NCI-H1105 treated with DMSO at 0.1 percent for 48 hours (cell line): ENCODE measurements at regions not wholly inside any gene's neighbourhood (a gene's known extent, or its start where the extent isn't known, plus 50 kb on each side); places are given as distances from the start of the nearest gene placed in this dataset.
"Not testable (repeated sequence)": the region's sequence is repeated elsewhere in the genome, so short reads cannot be mapped to it uniquely, and the experiment has no call there.

Source experiments
- DNase-seq: peaks from one replicate; lab custom pipeline; 2025; lab: John Stamatoyannopoulos, UW

GRCh38 chr11:25615069-25615468, 716.9 kb upstream of the ANO3 start:
- DNase-seq, result no peak

GRCh38 chr11:25615841-25616240, 716.1 kb upstream of the ANO3 start:
- DNase-seq, result no peak

DNA sequence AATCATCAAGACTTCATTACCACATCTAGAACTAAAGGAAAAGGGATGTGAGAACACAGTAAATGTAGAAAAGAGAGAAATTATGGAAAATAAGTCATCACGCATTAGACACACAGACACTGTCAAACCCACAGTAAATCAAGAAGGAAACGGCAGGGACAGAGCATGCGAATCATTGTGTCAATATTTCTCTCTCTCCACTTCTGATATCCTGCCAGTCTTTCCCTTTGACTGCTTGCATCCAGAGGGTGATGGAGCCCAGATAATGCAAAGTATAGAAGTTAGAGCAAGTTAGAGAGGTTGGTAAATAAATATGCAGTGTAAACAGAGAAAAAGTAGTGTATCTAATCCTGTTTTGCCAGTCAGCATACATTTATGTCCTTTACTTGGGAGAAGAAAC, 706.8 kb upstream of the ANO3 start:
- no peak for DNase-seq

- DNase-seq, result no peak
These were observed 703.9 kb upstream of the ANO3 start for GRCh38 chr11:25628030-25628429.

DNA sequence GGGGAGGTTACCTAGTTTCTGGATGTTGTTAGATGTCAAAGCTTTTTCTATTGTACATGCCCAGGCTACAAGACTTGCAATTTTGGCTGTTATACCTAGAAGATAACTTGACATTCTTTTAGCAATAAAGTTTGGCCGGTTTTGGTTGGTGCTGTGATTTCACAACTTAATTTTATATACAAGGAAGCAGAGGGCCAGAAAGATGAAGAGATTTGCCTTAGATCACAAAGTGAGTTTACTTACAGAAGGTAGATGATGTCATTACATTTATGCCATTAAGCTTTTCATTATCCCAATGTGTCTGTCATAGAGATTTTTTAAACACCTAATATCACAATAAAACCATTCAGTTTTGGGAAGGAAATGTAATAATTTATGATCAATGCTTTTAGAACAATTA, 698.7 kb upstream of the ANO3 start:
- no peak for DNase-seq

DNA sequence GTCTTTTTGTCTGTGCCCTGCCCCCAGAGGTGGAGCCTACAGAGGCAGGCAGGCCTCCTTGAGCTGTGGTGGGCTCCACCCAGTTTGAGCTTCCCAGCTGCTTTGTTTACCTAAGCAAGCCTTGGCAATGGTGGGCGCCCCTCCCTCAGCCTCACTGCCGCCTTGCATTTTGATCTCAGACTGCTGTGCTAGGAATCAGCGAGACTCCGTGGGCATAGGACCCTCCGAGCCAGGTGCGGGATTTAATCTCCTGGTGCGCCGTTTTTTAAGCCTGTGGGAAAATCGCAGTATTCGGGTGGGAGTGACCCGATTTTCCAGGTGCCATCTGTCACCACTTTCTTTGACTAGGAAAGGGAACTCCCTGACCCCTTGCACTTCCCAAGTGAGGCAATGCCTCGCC, 682.7 kb upstream of the ANO3 start:
- not testable (repeated sequence) for DNase-seq

- DNase-seq, result no peak
These were observed 681.6 kb upstream of the ANO3 start for GRCh38 chr11:25650319-25650718.

DNA sequence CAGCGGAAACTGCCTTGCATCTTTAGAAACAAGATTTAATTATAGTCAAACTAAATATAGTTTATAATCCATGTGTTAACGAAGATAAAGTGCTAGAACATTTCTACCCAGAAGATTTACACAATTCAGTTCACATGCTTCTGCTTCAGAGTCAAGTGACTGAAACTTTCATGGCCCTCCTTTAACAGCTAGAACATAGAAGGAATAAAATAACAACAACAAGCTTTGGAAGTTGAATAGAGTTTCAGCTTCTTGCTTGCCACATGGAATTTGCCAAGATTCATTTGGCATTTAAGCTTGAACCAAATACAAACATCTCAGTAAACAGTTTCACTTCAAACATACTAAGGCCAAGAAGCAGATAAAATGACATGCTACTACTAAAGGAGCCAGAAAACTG, 676.3 kb upstream of the ANO3 start:
- DNase-seq, result no peak

DNA sequence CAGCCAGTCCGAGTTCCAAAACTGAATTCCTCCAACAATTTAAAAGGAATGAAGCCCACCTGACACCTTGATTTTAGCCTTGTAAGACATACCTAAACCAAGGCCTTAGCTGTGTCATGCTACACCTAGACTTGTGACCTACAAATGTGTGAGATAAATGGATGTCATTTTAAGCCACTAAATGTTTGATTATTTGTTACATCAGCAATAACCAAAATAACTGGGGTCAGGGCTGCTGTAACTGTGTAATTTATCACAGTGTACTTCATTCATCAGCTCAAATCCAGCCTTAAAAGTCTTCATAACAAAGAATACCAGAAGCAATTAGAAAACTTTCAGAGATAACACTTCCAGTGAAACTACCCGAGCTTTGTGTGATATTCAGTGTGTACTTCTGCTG, 673.0 kb upstream of the ANO3 start:
- DNase-seq, result no peak

GRCh38 chr11:25659706-25660105, 672.2 kb upstream of the ANO3 start:
- DNase-seq, result no peak

- DNase-seq, result no peak
These were observed 664.1 kb upstream of the ANO3 start for GRCh38 chr11:25667871-25668270.

DNA sequence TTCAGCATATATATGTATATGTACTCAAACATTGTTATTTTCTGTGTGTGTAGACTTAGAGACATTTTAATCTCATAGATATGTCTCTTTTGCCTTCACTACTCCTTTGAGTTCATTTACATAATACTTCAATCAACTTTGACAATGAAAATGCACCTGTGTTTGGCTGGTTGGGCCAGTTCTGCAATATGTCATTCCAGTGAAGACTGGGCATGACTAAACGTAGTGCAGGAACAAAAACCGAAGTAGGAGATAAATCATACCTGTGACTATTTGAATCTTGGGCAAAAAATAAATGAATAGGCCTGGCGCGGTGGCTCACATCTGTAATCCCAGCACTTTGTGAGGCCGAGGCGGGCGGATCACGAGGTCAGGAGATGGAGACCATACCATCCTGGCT, 640.0 kb upstream of the ANO3 start:
- DNase-seq, result no peak

DNA sequence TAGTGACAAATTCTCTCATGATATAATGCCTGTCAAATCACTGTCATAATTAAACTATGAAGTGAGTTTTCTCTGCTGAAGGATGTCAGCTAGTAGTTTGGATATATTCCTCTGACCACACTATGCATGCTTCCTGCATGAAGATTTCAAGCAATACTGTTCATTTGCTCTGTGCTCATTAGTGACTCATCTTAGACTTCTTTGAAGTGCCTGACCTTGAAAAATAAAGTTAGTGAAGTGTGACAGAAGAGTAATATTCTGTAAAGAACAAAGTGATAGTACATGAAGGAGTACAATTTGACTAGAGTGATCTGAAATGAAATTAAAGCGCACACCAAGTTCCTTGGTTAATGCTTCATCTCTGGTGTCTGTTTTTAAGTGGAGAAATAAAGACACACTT, 629.5 kb upstream of the ANO3 start:
- no peak for DNase-seq

DNA sequence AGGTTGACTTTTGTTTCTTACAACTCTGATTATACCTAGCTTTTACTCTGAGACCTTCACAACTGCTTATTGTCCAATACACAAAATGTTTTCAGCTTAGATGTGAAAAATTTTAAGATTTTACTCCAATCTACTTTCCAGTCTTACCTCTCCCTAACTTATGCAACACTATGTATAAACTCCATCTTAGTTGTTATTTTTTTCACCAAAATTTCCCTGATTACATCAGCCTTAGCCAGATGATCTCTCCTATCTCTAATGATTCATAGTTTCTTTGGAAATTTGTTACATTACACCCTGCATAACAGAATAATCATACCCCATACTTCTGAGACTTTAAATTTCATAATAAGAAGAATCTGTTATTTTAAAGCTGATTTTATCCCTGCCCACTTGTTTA, 621.0 kb upstream of the ANO3 start:
- DNase-seq, result no peak

- no peak for DNase-seq
These were observed 604.0 kb upstream of the ANO3 start for GRCh38 chr11:25727944-25728343.

DNA sequence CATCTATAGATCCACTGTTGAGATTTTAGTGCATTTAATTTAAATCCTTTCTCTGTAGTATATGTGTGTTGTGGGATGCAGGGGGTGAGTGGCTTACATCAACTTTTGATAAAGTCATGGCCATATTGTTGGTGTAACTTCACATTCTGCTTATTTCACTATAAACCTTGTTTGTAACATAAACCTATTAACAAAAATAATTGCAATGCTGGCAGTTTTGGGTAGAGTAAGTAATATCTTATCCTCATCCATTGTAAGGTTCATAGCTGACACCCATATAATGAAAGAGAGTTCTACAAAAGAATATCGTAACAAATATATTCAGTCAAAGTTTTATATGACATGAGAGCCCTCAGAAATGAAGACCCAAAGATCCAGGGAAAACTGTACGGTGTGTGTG, 601.7 kb upstream of the ANO3 start:
- DNase-seq, result no peak

- no peak for DNase-seq
These were observed 598.2 kb upstream of the ANO3 start for GRCh38 chr11:25733777-25734176.

DNA sequence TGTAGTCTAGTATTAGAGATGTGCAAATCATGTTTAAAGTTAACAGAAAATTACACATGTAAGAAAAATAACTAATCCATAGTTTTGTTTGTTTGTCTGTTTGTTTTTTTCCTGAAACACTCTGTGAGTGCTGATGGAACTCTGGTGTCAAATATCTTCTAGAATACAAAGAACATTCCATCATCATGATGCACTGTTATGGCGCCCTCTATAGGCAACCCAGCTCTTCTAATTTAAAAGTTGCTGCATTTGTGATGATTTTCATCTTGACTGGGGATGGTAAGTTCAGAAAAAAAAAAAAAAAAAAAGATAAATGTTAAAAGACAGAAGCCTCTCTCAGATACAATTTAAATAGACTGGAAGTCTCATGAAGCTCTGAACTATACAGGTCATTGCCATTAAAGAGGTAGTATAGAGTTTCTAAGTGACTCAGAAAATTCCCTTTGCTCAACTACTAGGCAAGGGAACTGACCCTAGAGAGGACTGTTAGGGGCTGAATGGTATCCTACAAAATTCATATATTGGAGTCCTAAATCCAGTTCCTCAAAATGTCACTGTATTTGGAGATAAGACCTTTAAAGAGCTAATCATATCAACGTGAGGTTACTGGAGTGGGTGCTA, 597.2 kb upstream of the ANO3 start:
- no peak for DNase-seq

DNA sequence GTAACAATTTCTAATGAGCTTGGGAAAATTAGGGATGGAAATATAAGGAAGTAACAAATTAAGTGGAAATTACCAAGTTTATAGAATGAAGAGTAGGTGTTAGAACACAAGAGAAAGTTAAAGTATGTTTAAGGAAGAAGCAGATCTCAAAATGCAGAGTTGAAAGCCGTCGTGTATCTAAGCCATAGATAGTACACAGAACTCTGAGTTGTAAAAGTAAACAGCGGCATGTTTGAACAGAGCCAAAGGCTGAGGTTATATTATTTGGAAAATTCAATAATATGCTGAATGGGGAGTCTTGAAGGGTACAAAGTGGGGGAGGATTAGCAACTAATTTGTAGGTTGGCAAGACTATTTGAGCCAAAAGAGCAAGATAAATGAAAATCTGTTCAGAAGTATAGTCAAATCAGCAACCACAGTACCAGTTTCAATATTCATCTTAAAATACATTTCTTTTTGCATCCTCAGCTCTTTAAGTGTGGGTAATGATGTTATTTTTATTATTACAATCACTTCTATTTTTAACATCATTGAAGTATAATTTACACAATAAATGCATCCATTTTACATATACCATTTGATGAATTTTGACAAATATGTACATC, 594.8 kb upstream of the ANO3 start:
- no peak for DNase-seq

- no peak for DNase-seq
These were observed 590.0 kb upstream of the ANO3 start for GRCh38 chr11:25741886-25742285.

DNA sequence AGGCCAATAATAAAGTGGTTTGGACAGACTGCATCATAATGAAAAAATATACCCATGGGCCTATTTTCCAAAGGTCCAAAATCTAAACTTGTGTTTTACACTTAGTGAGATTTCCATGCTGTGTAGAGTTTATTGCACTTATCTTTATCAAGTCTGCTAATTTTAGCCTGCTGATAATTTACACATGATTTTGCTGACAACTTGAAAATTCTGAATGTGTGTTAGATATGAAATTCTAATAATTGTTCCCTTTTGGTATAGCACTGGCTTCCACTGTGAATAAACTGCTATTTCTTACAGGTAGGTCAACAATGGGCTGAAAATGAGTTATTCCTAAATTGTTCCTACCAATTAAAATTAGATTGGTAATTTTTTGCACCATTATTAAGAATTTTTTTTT, 589.1 kb upstream of the ANO3 start:
- no peak for DNase-seq

- no peak for DNase-seq
These were observed 576.5 kb upstream of the ANO3 start for GRCh38 chr11:25755381-25755780.

DNA sequence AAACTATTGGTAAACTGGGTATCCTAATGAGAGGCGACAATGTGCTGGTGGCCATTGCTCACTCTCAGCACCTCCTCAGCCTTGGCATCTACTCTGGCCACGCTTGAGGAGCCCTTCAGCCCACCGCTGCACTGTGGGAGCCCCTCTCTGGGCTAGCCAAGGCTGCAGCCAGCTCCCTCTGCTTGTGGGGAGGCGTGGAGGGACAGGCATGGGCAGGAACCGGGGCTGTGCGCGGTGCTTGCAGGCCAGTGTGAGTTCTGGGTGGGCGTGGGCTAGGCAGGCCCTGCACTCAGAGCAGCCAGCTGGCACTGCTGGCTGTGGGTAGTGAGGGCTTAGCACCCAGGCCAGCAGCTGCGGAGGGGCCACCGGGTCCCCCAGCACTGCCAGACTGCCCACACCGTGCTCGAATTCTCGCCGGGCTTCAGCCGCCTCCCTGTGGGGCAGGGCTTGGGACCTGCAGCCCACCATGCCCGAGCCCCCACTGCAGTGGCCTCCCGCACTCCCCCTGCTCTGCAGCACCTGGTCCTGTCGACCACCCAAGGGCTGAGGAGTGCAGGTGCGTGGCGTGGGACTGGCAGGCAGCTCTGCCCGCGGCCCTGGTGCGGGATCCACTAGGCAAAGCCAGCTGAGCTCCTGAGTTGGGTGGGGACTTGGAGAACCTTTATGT, 575.9 kb upstream of the ANO3 start:
- no peak for DNase-seq

DNA sequence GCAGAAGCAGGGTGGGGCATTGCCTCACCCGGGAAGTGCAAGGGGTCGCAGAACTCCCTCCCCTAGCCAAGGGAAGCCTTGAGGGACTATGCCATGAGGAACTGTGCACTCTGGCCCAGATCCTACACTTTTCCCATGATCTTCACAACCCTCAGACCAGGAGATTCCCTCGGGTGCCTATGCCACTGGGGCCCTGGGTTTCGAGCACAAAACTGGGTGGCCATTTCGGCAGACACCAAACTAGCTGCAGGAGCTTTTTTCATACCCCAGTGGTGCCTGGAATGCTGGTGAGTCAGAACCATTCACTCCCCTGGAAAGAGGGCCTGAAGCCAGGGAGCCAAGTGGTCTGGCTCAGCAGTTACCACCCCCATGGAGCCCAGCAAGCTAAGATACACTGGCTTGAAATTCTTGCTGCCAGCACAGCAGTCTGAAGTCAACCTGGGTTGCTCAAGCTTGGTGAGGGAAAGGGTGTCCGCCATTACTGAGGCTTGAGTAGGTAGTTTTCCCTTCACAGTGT, 573.7 kb upstream of the ANO3 start:
- DNase-seq, result no peak
